GM12878 (cell line): ENCODE measurements at regions not wholly inside any gene's neighbourhood (a gene's known extent, or its start where the extent isn't known, plus 50 kb on each side); places are given as distances from the start of the nearest gene placed in this dataset.

Source experiments
- ATAC-seq: fragments of 200-7000 bp; cut with Tn5 transposase; 3 replicates; pipeline ENCODE4 v1.9.1; 2020; ENCODE audit warnings: mild to moderate bottlenecking, moderate library complexity
- BruUV-seq: library from RNA; stranded (reverse); fragments of 400-500 nt; replicated peaks from 2 replicates; lab custom pipeline; 2021; lab: Mats Ljungman, UMichigan
- CTCF ChIA-PET: fragments of 300-600 bp; sonication (Branson Sonifier 250); formaldehyde crosslinking; extraction: SDS; loops from one replicate; lab custom pipeline; 2021; ENCODE audit warnings: inconsistent platforms; lab: Yijun Ruan, JAX
- POLR2A ChIA-PET: fragments of 350-600 bp; formaldehyde crosslinking; extraction: SDS; loops from one replicate; lab custom pipeline; 2021; ENCODE audit warnings: inconsistent platforms; lab: Charles Lee
- RAD21 ChIA-PET: fragments of 300-600 bp; sonication (Branson Sonifier 250); formaldehyde crosslinking; loops from one replicate; lab custom pipeline; 2023; ENCODE audit warnings: antibody characterized with exemption; ENCODE audit not compliant: unreplicated experiment; lab: Charles Lee
- SMC1A ChIA-PET: fragments of 300-600 bp; sonication (Branson Sonifier 250); formaldehyde crosslinking; loops from one replicate; lab custom pipeline; 2023; ENCODE audit not compliant: unreplicated experiment, uncharacterized antibody; lab: Charles Lee
- DNase-seq: peaks from one replicate; pipeline ENCODE4 v3.0.0-alpha.2; 2011; ENCODE audit warnings: low read depth, low spot score
- FAIRE-seq: peaks from 3 replicates; lab custom pipeline; 2011; peaks lifted over from hg19 to GRCh38; lab: Jason Lieb, UNC
- H2AFZ ChIP-seq: 2 replicates; pipeline ENCODE4 v1.6.0; 2011; ENCODE audit warnings: low read depth, low read length, control low read depth; ENCODE audit not compliant: control insufficient read depth
- H3K27ac ChIP-seq: 2 replicates; pipeline ENCODE4 v1.5.1; 2011; ENCODE audit warnings: control low read depth; ENCODE audit not compliant: control insufficient read depth, insufficient read depth
- H3K27me3 ChIP-seq, 2 experiments: replicated peaks in 1 of 2; 2 replicates each; pipeline versions ENCODE4 v1.6.0 to v1.6.1; 2011; ENCODE audit warnings: low read length in 1 of 2; ENCODE audit not compliant: control insufficient read depth in 2 of 2, insufficient read depth in 2 of 2
- H3K36me3 ChIP-seq, 2 experiments: 2 replicates each; pipeline ENCODE4 v1.5.1; 2011; ENCODE audit warnings: low read length in 1 of 2; ENCODE audit not compliant: control insufficient read depth in 2 of 2, insufficient read depth in 2 of 2
- H3K4me1 ChIP-seq: 2 replicates; pipeline ENCODE4 v1.6.1; 2011; ENCODE audit warnings: mild to moderate bottlenecking, low read length, moderate library complexity, mixed read lengths; ENCODE audit not compliant: control insufficient read depth, insufficient read depth
- H3K4me2 ChIP-seq: 2 replicates; pipeline ENCODE4 v1.6.0; 2011; ENCODE audit warnings: control low read depth; ENCODE audit not compliant: control insufficient read depth, insufficient read depth
- H3K4me3 ChIP-seq: fragments of 200-600 bp; sonication (generic); 2 replicates; pipeline ENCODE4 v1.5.1; 2016
- H3K79me2 ChIP-seq: 2 replicates; pipeline ENCODE4 v1.6.0; 2011; ENCODE audit warnings: low read length; ENCODE audit not compliant: control insufficient read depth, insufficient read depth
- H3K9ac ChIP-seq: 2 replicates; pipeline ENCODE4 v1.8.0; 2011; ENCODE audit warnings: low read length, control low read depth, mixed read lengths; ENCODE audit not compliant: control insufficient read depth, insufficient read depth
- H3K9me3 ChIP-seq: replicated peaks from 3 replicates; pipeline ENCODE4 v1.5.1; 2011; ENCODE audit warnings: mild to moderate bottlenecking, low read length; ENCODE audit not compliant: control insufficient read depth, insufficient read depth
- H4K20me1 ChIP-seq: 2 replicates; pipeline ENCODE4 v1.6.0; 2011; ENCODE audit not compliant: control insufficient read depth, insufficient read depth
- CUX1 ChIP-seq: IDR thresholded peaks from 2 replicates; pipeline ENCODE4 v1.6.1; 2012; ENCODE audit warnings: improper control_type of control experiment, low read depth, low read length; ENCODE audit not compliant: insufficient replicate concordance
- GABPA ChIP-seq: IDR thresholded peaks from 2 replicates; pipeline ENCODE4 v1.6.1; 2014; ENCODE audit warnings: antibody characterized with exemption, low read depth, mild to moderate bottlenecking, inconsistent platforms
- KDM1A ChIP-seq: fragments of 200-600 bp; sonication (generic); IDR thresholded peaks from 2 replicates; pipeline ENCODE4 v1.6.1; 2016; ENCODE audit warnings: borderline replicate concordance
- PAX8 ChIP-seq: fragments of 450-650 bp; IDR thresholded peaks from 2 replicates; pipeline ENCODE4 v1.6.1; 2017; ENCODE audit warnings: mild to moderate bottlenecking, moderate library complexity
- RFX5 ChIP-seq: IDR thresholded peaks from 2 replicates; pipeline ENCODE4 v1.6.1; 2011; ENCODE audit warnings: low read depth, low read length, improper control_type of control experiment
- ZBED1 ChIP-seq: IDR thresholded peaks from 2 replicates; pipeline ENCODE4 v1.6.1; 2016; ENCODE audit warnings: borderline replicate concordance
- ZNF687 ChIP-seq: fragments of 450-650 bp; IDR thresholded peaks from 2 replicates; pipeline ENCODE4 v1.6.1; 2017; ENCODE audit warnings: mild to moderate bottlenecking, moderate library complexity
- WGBS: methylation state at CpG from one replicate; pipeline ENCODE4 v1.1.6; 2016; ENCODE audit warnings: low lambda C conversion rate; ENCODE audit not compliant: insufficient replicate concordance, insufficient coverage; ENCODE audit errors: missing lambda C conversion rate; 5-methylcytosine and 5-hydroxymethylcytosine counted together
- in situ Hi-C: fragments of 300-500 bp; cut with MboI; formaldehyde crosslinking; loops from 9 replicates; pipeline ENCODE4 v1.14.3; 2018; ENCODE audit warnings: mixed read lengths
- intact Hi-C: fragments of 100-400 bp; cut with micrococcal nuclease; formaldehyde crosslinking; loops from one replicate; pipeline ENCODE4 v1.14.2; 2022; ENCODE audit not compliant: unreplicated experiment
- TF ChIP-seq, protein P1 (sequence below): IDR thresholded peaks from 2 replicates; pipeline ENCODE4 v1.6.1; 2011; ENCODE audit warnings: low read depth, low read length, improper control_type of control experiment, borderline replicate concordance
- TF ChIP-seq, protein P2 (sequence below): fragments of 450-650 bp; formaldehyde crosslinking; IDR thresholded peaks from 2 replicates; pipeline ENCODE4 v1.5.0; 2022; ENCODE audit warnings: mild to moderate bottlenecking, missing genetic modification characterization

GRCh38 chrX:117215683-117216082, 752.9 kb upstream of the CT83 start (continued):
- no peak for TF ChIP-seq CUX1

DNA sequence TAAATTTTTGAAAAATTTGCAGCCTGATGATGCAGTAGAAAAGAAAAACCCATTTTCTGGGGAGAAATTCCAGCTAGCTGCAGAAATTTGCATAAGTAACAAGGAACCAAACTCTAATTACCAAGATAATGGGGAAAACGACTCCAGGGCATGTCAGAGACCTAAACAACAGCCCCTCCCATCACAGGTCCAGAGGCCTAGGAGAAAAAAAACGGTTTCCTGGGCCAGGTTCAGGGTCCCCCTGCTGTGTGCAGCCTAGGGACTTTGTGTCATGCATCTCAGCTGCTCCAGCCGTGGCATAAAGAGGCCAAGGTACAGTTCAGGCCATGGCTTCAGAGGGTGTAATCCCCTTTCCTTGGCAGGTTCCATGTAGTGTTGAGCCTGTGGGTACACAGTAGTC, 733.7 kb upstream of the CT83 start:
- Histone ChIP-seq H3K4me3 (no peak overlapping the region), H3K27me3 (no peaks in the 10 kb centered on the region), H3K9ac (no peak overlapping the region), H4K20me1 (no peaks in the 10 kb centered on the region), H3K79me2 (no peaks in the 10 kb centered on the region), H3K4me2 (no peak overlapping the region), H3K27ac (no peak overlapping the region), H3K36me3 (no peaks in the 10 kb centered on the region), H3K4me1 (no peaks in the 10 kb centered on the region), H2AFZ (no peak overlapping the region), H3K9me3 (no peaks in the 10 kb centered on the region)
- SMC1A ChIA-PET = no interaction called here
- CTCF ChIA-PET = interaction anchor here (0.6 kb wide), 1 partner anchor 415 kb away, joined by 3 read pairs; no protein-coding TSS in a partner anchor
- in situ Hi-C loops = no loop called here
- BruUV-seq = no TSS peak
- DNase-seq = no peak
- intact Hi-C loops = no loop called here
- WGBS = 11% methylated on average over 3 of the region's 3 CpGs
- RAD21 ChIA-PET = no interaction called here
- FAIRE-seq = no peak
- no peak for ATAC-seq
- POLR2A ChIA-PET = no interaction called here
- TF ChIP-seq ZBED1 (no peak), RFX5 (no peak), PAX8 (no peak), ZNF687 (no peak), KDM1A (no peak), GABPA (no peak)
- TF ChIP-seq, protein P1, sequence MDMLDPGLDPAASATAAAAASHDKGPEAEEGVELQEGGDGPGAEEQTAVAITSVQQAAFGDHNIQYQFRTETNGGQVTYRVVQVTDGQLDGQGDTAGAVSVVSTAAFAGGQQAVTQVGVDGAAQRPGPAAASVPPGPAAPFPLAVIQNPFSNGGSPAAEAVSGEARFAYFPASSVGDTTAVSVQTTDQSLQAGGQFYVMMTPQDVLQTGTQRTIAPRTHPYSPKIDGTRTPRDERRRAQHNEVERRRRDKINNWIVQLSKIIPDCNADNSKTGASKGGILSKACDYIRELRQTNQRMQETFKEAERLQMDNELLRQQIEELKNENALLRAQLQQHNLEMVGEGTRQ = no peak
- TF ChIP-seq, protein P2, sequence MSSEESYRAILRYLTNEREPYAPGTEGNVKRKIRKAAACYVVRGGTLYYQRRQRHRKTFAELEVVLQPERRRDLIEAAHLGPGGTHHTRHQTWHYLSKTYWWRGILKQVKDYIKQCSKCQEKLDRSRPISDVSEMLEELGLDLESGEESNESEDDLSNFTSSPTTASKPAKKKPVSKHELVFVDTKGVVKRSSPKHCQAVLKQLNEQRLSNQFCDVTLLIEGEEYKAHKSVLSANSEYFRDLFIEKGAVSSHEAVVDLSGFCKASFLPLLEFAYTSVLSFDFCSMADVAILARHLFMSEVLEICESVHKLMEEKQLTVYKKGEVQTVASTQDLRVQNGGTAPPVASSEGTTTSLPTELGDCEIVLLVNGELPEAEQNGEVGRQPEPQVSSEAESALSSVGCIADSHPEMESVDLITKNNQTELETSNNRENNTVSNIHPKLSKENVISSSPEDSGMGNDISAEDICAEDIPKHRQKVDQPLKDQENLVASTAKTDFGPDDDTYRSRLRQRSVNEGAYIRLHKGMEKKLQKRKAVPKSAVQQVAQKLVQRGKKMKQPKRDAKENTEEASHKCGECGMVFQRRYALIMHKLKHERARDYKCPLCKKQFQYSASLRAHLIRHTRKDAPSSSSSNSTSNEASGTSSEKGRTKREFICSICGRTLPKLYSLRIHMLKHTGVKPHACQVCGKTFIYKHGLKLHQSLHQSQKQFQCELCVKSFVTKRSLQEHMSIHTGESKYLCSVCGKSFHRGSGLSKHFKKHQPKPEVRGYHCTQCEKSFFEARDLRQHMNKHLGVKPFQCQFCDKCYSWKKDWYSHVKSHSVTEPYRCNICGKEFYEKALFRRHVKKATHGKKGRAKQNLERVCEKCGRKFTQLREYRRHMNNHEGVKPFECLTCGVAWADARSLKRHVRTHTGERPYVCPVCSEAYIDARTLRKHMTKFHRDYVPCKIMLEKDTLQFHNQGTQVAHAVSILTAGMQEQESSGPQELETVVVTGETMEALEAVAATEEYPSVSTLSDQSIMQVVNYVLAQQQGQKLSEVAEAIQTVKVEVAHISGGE (CRISPR knock-in tag) = no peak
